Left forelimb (tissue), 1 donor: ENCODE measurements at regions not wholly inside any gene's neighbourhood (a gene's known extent, or its start where the extent isn't known, plus 50 kb on each side); places are given as distances from the start of the nearest gene placed in this dataset.

Source experiments
- DNase-seq: peaks from one replicate; pipeline ENCODE4 v3.0.0-alpha.2; 2018; ENCODE audit warnings: low spot score

- DNase-seq: no peak
Measured at GRCh38 chr18:77572537-77572936, 322.9 kb downstream of the GALR1 start.

- no peak for DNase-seq
Measured at GRCh38 chr18:77573571-77573970, 323.9 kb downstream of the GALR1 start.

DNA sequence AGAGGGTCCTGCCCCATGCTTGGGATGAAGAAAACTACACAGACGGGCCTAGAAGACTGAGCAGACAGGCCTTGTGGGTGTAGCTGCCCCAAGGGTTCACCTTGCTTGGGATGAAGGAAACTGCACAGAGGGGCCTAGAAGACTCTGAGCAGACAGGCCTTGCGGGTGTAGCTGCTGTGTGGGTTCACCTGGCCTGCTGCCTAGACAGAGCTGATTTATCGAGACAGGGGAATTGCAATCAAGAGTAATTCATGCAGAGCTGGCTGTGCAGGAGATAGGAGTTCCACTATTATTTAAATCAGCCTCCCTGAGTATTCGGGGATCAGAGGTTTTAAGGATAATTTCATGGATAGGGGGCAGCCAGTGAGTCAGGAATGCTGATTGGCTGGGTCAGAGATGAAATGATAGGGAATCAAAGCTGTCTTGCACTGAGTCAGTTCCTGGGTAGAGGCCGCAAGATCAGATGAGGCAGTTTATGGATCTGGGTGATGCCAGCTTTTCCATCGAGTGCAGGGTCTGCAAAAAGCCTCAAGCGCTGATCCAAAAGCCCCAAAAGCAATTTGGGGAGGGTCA is 341.4 kb downstream of the GALR1 start:
- DNase-seq: no peak

GRCh38 chr18:77597726-77598125 is 348.1 kb downstream of the GALR1 start:
- DNase-seq: no peak

DNA sequence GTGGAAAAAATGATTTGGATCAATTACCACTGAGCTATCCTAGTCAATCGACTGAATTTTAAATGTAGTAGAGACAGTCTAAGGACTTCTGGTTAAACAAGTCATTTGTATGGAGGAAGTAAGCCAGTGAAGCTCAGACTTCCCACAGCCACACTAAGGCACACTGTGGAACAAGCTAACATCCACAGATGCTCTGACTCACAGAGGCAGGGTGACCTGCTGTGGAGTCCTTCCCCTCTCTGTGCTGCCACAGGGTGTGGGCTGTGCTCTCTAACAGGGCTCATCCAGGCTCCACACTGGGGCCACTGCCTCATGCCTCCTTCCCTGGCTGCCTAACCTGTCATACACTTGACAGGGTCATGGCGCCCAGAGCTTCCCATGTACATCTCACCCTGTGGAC is 351.0 kb downstream of the GALR1 start:
- no peak for DNase-seq

GRCh38 chr18:77601567-77601966 is 351.9 kb downstream of the GALR1 start:
- DNase-seq: no peak

DNA sequence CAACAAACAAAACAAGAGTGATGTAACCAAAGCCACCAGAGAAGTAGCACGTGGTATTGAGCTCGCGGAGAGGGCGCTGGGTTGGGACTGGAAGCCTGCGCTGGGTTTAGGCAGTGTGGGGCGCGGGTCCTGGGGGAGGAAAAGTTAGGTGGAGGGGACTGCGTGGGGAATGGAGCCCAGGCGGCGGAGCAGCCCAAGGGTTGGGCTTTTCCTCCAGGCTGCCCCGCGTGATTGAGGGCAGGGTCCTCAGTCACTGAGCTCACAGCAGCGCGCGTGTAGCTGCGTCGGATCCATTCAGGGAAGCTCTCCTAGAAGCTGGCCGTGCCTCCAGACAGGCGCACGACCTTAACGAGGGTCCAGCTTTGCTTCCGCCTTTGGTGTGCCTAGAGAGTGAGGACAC is 357.4 kb downstream of the GALR1 start:
- DNase-seq: no peak

DNA sequence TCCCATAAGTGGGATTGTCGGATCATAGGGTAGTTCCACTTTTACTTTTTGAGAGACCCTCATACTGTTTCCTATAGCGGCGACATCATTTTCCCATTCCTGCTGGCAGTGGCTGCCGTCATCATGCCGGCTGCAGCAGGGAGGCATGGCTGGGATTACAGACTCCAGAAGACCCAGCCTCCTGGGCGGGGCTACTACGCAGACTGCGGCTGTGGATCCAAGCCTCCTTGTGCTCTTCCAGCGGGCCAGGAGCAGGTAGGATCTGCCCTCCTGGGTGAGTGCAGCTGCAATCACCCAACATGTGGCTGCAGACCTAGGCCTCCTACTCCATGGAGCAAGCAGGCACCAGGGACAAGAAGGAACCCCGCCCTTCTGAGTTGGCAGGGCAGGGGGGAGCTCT is 359.2 kb downstream of the GALR1 start:
- no peak for DNase-seq

GRCh38 chr18:77617694-77618093 is 368.0 kb downstream of the GALR1 start:
- no peak for DNase-seq

DNA sequence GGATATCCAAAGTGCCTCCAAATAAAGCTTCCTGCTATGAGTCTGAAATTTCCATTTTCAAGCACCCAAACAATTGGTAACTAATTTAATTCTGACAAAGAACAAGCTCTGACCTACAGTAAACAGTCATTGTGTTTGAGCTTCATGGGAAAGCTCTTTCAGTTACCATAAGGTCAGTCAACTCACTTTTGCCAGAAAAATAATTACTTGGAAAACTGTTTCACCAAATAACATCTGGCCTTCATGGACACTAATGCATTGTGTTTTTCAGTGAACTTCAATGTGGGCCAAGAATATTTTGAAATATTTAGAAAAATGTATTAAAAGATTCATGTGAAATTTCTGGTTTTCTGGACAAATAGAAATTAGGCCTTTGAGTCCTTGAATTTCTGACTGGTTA is 369.9 kb downstream of the GALR1 start:
- no peak for DNase-seq

GRCh38 chr18:77622009-77622692 is 372.5 kb downstream of the GALR1 start:
- DNase-seq: no peak

DNA sequence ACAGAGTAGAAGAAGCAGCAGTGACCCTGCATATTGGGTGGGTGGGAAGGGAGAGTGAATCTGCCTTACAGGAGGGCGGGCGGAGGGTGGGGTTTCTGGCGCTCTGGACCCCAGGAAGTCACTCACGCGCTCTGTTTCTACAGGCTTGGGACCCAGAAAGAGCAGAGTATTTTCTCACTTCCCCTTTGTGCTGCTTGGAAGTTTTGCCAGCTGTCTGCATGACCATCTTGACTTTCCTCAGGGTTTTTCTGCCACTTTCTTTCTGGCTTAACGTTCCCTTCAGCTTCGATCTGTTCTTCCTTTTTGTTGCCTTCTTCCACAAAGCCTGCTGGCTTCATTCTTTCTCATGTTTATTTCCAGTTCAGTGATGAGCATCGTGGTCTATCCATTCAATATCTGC is 383.1 kb downstream of the GALR1 start:
- no peak for DNase-seq

DNA sequence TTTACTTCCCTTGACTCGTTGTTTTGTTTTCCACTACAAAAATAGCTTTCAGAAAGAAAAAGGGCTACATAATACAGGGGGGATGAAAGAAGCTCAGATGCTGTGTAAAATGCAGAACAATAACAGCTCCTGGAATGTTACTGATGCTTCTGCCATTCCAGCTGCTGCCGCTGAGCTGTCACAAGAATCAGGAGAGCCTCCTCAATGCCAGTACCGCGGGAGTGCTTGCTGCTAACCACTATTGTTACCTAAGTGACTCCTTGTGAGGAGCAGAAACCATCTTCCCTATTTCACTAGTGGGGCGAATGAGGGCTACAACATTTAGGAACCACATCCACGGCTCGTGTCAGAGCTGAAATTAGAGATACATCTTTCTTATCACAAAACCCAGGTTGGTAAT is 384.8 kb downstream of the GALR1 start:
- DNase-seq: no peak

DNA sequence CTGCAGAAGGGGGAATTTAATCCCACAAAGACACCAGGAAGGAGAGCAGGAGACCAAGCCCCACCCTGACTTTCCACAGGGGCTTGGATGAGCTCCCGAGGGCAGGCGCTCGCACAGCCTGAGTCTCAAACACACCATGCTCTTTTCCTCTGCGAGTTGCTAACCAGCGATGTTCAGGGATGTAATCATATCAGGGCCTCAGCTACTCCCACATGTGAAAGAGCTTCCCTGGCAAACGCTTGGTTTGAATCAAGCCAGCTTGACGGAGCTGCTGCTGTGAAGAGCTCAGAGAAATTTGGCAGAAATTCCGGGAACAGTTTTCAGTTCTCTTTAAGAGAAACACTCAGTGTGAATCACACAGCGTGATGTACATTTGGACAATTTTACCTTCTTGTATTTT is 385.8 kb downstream of the GALR1 start:
- no peak for DNase-seq

DNA sequence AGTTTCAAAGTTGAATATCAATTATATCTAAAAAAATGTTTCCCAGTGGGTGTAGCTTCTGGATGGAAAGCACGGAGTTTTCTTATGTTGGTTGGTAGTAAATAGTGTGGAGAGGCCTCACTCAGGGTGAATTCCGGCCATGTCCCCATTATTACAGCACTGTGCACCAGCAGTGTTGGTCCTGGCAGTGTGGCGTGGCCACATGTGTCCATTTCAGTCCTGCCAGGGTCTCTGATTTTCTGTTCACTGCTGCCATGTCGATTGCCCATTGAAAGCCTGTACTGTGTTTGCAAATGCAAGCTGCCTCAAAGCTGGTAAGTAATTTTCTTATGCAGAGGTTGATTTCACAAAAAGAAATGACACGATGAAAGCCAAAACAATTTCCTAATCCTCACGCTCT is 386.2 kb downstream of the GALR1 start:
- DNase-seq: no peak

- DNase-seq: no peak
Measured at GRCh38 chr18:77645170-77645872, 395.7 kb downstream of the GALR1 start.

DNA sequence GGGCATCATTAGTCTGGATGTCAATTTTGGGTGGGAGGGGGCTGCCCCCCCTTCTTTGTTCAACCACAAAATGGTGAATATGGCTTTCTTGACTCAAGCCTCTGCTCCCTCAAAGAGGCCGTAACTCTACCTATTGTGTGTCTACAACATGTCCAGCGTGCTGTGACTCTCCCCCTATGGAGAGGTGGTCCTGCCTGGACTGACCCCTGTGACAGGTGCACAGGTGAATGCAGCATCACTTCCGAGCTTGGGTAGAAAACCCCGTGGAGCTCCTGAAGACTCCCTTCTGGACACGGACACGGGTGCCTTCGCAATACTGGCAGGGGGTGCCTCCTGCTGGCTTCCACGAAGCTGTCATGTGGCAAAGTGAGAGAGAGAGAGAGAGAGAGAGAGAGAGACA is 397.8 kb downstream of the GALR1 start:
- peak; percentile 31 for DNase-seq

DNA sequence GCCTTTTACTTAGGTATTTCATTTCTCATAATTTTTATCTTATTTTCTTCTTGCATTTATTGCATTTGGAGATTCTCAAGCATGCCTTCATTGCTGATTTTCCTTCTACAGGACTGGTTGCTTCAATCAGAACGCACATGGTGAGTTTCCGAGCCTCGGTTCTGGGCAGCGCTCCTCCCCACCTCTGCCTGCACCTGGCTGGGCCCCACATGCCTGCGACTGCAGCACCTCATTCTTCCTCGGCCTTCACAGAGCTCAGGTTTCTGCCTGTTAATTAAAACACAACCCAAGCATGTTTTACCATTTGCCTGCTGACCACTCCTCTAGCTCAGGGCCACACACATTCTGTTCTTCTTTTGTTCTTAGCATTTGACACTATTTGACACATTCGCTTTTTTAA is 398.8 kb downstream of the GALR1 start:
- no peak for DNase-seq

DNA sequence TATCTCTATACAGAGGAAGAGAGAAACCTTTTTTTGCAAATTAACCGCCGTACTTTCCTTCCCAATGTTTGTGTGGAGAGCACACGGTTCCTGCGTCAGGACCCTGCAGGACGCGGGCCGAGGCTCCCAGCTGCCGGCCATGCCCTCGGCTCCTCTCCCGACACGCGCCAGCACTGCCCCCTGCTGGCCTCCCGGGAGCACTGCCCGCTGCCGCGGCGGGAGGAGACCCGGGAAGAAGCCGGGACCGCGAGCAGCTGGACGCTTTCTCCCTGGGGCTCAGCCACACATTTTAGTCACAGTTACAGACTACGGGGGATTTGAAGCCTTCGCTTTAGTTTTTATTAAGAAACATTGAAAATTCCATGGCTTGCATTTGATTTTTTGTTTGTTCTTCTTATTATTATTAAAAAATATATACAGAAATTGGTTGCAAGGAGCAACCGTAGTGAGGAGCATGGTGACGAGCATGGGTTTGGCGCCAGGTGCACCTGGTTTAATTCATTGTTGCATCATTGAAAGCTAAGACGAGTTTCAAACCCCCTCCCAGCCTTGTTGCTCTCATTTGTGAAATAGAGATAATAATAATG is 401.2 kb downstream of the GALR1 start:
- peak; percentile 77 for DNase-seq

- DNase-seq: no peak
Measured at GRCh38 chr18:77651441-77651840, 401.8 kb downstream of the GALR1 start.

GRCh38 chr18:77653792-77654191 is 404.1 kb downstream of the GALR1 start:
- DNase-seq: no peak

GRCh38 chr18:77654302-77654701 is 404.7 kb downstream of the GALR1 start:
- no peak for DNase-seq

DNA sequence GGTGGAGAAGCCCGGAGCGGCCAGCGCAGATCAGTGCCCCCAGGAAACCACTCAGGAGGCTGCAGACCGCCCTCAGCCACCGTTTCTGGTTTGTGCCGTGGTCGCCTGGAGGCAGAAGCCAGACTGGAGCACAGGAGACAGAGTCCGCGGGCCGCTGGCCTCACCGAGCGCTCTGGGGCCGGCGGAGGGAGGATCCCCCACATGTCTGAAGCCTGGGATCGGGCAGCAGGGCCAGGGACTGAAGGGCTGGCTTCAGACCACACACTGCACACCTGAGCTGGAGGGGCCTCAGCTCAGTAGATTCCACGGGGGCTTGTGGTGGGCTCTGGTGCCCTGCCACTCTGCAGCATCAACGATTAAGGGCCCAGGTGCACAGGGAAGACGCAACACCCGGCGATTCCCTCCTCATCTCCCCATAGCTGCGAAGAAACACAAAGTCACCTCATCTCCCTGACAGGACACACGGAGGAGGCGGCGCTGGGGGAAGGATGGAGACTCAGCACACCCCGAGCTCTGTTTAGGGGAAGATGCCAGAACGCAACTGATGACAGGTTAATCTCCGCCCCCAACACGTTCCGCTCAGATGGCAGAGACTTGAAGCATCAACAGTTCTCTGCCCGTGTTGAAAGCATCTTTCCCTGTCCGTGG is 408.1 kb downstream of the GALR1 start:
- DNase-seq: no peak
